ENCODE measurements at regions not wholly inside any gene's neighbourhood (a gene's known extent, or its start where the extent isn't known, plus 50 kb on each side); places are given as distances from the start of the nearest gene placed in this dataset.
"Not testable (repeated sequence)": the region's sequence is repeated elsewhere in the genome, so short reads cannot be mapped to it uniquely, and the experiment has no call there.

DNA sequence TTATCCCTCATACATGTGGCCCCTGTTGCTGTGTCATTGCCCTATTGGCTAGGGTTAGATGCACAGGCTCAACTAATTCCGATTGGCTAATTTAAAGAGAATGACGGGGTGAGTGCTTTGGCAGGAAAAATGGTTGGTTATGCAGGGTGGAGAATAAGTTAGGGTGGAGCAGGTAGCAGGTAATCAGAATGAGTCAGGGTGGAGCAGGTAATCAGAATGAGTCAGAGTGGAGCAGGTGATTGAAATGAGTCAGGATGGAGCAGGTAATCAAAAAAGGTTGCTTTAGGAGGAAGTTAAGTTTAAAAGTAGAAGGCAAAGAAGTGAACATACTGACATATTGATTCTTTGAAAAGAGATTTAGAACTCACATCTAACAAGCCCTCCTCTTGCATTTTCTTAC, 513.5 kb downstream of the EDEM1 start:
- DNase-seq = not testable (repeated sequence)

- no peak for DNase-seq
These were observed 520.3 kb downstream of the EDEM1 start for GRCh38 chr3:5707794-5708193.

DNA sequence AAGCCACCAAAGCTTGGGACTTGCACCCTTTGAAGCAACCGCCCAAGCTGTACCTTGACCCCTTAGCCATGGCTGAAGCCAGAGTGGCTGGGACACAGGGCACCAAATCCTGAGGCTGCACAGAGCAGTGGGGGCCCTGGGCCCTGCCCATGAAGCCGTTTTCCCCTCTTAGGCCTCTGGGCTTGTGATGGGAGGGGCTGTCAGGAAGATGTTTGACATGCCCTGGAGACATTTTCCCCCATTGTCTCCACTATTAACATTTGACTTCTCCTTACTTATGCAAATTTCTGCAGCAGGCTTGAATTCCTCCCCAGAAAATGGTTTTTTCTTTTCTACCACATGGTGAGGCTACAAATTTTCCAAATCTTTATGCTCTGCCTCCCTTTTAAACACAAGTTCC, 522.2 kb downstream of the EDEM1 start:
- DNase-seq = no peak

GRCh38 chr3:5710718-5711117, 523.2 kb downstream of the EDEM1 start:
- no peak for DNase-seq

- no peak for DNase-seq
These were observed 529.7 kb downstream of the EDEM1 start for GRCh38 chr3:5717254-5717653.

DNA sequence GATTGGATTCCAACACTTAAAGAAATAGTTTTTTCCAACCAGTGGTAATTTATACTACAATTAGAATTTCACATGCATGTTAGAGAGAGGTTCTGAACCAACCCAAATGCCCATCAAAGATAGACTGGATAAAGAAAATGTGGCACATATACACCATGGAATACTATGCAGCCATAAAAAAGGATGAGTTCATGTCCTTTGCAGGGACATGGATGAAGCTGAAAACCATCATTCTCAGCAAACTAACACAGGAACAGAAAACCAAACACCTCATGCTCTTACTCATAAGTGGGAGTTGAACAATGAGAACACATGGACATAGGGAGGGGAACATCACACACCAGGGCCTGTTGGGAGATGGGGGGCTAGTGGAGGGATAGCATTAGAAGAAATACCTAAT, 532.2 kb downstream of the EDEM1 start:
- not testable (repeated sequence) for DNase-seq

GRCh38 chr3:5725801-5726200, 538.3 kb downstream of the EDEM1 start:
- no peak for DNase-seq

GRCh38 chr3:5726621-5727020, 539.1 kb downstream of the EDEM1 start:
- peak; percentile 9 to 26 for DNase-seq

GRCh38 chr3:5727743-5728484, 540.4 kb downstream of the EDEM1 start:
- DNase-seq = no peak

DNA sequence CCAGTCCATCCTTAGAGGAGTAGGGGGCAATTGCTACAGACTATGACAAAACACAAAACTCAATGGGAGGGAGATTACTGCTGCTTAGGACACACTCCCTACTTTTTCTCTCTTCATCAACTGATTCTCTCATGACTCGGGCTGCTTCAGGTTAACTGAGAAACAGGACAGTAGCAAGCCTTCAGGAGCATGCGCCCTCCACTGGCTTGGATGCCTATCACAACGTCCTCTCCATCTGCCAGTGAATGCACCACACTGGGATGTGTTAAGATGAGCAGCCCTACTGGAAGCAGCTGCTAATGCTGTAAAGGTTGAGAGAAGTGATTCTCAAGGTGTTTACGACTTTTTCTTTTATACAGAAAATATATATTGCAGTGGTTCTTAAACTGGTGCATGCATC, 542.3 kb downstream of the EDEM1 start:
- DNase-seq = no peak

- peak; percentile 16 to 51 for DNase-seq
These were observed 543.6 kb downstream of the EDEM1 start for GRCh38 chr3:5731100-5731499.

- DNase-seq = no peak
These were observed 544.6 kb downstream of the EDEM1 start for GRCh38 chr3:5732081-5732480.

DNA sequence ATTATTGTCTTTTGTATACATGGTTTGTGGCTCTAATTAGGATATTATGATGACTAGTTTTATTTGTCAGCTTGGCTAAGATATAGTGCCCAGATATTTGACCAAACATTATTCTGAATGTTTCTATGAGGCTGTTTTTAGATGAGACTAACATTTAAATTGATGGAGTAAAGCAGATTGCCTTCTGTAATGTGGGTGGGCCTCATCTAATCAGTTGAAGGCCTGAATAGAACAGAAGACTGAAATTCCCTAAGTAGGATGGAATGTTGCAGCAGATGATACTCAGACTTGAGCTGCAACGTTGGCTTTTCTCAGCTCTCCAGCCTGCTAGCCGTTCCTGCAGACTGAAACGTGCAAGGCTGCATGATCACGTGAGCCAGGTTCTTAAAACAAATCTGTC, 546.5 kb downstream of the EDEM1 start:
- no peak for DNase-seq

GRCh38 chr3:5735896-5736295, 548.4 kb downstream of the EDEM1 start:
- DNase-seq = no peak

- DNase-seq = no peak
These were observed 551.9 kb downstream of the EDEM1 start for GRCh38 chr3:5739299-5739935.

DNA sequence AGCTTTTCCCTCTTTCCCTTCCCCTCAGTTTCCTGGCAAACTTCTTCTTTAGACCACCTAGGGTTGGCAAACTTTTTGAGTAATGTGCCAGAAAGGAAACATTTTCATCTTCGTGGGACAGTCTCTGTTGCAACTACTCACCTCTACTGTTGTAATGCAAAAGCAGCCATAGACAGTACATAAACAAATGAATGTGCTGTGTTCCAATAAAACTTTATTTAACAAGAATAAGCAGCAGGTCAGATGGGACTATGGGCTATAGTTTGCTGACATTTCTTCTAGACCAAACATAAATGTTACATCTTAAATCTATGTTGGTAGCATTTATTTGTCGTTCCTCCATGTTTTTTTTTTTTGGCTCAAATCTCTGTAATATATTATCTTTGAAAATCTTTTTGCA, 552.4 kb downstream of the EDEM1 start:
- no peak for DNase-seq

GRCh38 chr3:5741017-5741416, 553.5 kb downstream of the EDEM1 start:
- no peak for DNase-seq

- DNase-seq = peak; percentile 54 to 81
These were observed 562.6 kb downstream of the EDEM1 start for GRCh38 chr3:5750091-5750490.

DNA sequence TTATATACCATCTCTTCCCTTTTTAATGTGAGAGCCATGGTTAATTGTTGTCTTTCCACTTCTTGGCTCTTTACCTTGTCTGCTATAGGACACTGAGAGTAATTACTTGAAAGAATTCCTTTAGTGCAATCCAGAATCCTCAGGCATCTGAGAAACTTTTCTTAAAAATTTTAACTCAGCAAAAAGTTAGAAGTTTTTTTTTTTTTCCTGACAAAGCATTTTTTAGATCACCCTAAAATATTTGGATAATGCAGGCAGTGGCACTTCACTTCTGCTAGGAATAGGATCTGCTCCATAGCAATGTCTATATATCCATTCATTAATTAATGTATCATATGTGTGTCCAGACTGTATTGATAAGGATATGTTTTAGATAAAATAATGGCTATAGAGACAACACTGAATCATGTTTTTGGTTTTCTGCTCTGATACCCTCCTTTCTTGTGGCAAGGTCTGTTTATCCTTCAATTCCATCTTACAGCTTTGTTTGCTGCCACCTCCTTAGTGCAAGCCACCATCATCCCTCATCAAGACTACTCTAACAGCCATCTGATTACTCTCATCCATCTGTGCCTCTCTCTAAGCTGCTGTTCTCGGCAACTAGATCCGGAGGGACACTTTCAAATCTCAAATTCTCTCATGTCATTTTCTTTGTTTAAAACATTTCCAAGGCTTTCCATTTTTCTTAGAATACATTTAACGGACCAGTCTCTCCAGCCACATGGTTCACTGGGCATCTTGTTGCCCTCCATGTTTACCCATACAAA, 563.5 kb downstream of the EDEM1 start:
- no peak for DNase-seq

- no peak for DNase-seq
These were observed 567.1 kb downstream of the EDEM1 start for GRCh38 chr3:5754602-5755001.

DNA sequence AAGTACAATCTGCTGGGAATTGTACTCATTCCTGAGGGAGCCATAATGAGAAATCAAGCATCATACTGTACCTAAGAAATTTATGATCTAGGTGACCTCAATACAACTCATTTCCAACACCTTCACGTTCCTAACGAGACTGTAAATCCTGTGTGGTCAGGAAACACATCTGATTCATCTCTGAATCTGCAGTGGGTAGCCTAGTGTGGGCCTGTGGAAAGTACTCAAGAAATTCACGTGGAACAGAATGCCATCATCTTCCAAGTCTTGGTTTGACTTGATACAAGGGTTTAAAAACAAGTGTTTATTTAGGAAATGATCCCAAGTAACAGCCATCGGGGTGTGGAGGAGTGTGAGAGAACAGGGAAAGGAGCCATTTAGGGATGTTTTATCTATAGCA, 568.9 kb downstream of the EDEM1 start:
- DNase-seq = no peak

DNA sequence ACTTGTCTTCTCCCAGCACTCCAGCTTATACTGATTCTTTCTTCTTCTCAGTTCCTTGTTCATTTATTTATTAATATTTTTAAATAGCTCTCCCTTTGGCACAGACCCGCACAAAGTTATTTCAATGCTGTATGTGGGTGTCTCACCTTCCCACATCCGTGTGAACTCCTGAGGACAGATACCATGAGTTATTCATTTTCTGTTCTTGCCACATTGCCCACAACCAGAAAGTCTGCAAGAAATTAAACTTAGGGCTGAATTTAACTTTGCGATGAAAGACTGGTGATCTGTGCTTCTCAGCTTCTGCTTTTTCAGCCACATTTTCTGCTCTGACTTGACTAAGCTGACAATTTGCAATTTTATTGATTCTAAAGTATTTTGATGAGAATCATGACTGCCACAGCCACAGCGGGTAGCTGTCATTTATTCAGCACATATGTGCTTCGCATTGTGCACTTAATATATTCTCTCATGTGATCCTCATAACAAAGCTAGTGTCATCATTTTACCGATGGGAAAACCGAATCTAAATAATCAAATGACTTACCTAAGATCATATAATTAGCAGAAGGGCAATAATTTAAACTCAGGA, 569.8 kb downstream of the EDEM1 start:
- DNase-seq = no peak

GRCh38 chr3:5758699-5759098, 571.2 kb downstream of the EDEM1 start:
- no peak for DNase-seq

- DNase-seq = no peak
These were observed 575.0 kb downstream of the EDEM1 start for GRCh38 chr3:5762506-5762905.
